IPS DF 6.9 (cell line): ENCODE measurements at regions not wholly inside any gene's neighbourhood (a gene's known extent, or its start where the extent isn't known, plus 50 kb on each side); places are given as distances from the start of the nearest gene placed in this dataset.

Experiments
- DNase-seq: peaks from one replicate; pipeline ENCODE4 v3.0.0-alpha.2; 2013; ENCODE audit warnings: low read depth, low spot score
- H3K27ac ChIP-seq: one replicate; pipeline ENCODE4 v1.5.1; 2013; ENCODE audit warnings: low read length, control low read depth
- H3K27me3 ChIP-seq: 2 replicates; pipeline ENCODE4 v1.6.1; 2013; ENCODE audit warnings: mild to moderate bottlenecking, low read length; ENCODE audit not compliant: control insufficient read depth, insufficient read depth
- H3K36me3 ChIP-seq: 2 replicates; pipeline ENCODE4 v1.6.1; 2013; ENCODE audit warnings: low read length; ENCODE audit not compliant: control insufficient read depth, insufficient read depth
- H3K4me1 ChIP-seq: 2 replicates; pipeline ENCODE4 v1.6.1; 2013; ENCODE audit warnings: low read length; ENCODE audit not compliant: control insufficient read depth, insufficient read depth
- H3K4me3 ChIP-seq: 2 replicates; pipeline ENCODE4 v1.5.1; 2013; ENCODE audit warnings: mild to moderate bottlenecking, low read length
- H3K9me3 ChIP-seq: 2 replicates; pipeline ENCODE4 v1.6.1; 2013; ENCODE audit warnings: low read length, inconsistent platforms; ENCODE audit not compliant: control insufficient read depth, insufficient read depth
- WGBS: extraction: QIAGEN DNeasy Blood & Tissue Kit; methylation state at CpG from one replicate; pipeline ENCODE4 v1.1.7; 2013; ENCODE audit warnings: mixed read lengths, missing lambda C conversion rate; ENCODE audit not compliant: insufficient read length, insufficient coverage; 5-methylcytosine and 5-hydroxymethylcytosine counted together

DNA sequence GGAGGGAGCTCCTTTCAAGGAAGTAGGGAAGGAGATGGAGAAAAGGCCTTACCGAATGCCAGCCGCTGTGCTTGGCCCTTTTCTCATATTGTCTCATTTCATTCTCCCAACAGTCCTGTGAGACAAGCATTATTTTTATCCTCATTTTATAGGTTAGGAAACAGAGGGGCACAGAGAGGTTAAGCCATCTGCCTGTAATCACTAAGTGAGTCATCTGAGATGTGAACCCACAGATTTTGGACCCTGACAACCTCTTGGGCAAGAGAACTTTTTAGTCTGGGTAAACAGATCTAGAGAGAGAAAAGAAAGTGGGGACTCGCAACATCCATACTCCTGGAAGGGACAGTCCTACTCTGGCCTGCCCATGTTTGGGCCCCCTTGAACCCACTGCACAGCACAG lies 91.7 kb upstream of the LCLAT1 start:
- no CpG with 5 or more reads among the region's 3 CpGs for WGBS
- Histone ChIP-seq H3K9me3 (no peaks in the 10 kb centered on the region), H3K4me3 (no peak overlapping the region), H3K27me3 (no peaks in the 10 kb centered on the region), H3K4me1 (no peaks in the 10 kb centered on the region), H3K36me3 (no peaks in the 10 kb centered on the region), H3K27ac (no peak overlapping the region)
- DNase-seq, result no peak

DNA sequence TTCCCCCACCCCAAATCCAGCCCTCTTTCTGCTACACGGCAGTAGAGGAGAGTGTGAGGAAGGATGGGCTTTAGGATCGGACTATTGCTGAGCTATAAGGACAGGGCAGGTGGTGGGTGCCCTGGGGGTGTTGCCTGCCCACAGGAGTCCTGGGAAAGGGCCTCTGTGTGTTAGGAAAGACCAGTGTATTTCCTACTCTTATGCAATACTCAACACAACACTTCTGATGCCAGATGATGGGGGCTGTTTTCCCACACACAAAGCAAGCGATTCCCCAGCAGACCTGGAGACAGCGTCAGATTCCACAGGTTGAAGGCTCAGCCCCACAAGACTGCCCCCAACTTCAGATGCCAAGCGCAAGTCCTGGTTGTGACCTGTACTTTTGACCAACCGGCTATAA lies 91.0 kb upstream of the LCLAT1 start:
- Histone ChIP-seq H3K4me1 (no peaks in the 10 kb centered on the region), H3K27ac (no peak overlapping the region), H3K27me3 (no peaks in the 10 kb centered on the region), H3K9me3 (no peaks in the 10 kb centered on the region), H3K36me3 (no peaks in the 10 kb centered on the region), H3K4me3 (no peak overlapping the region)
- no peak for DNase-seq
- WGBS, result no CpG with 5 or more reads among the region's 6 CpGs

DNA sequence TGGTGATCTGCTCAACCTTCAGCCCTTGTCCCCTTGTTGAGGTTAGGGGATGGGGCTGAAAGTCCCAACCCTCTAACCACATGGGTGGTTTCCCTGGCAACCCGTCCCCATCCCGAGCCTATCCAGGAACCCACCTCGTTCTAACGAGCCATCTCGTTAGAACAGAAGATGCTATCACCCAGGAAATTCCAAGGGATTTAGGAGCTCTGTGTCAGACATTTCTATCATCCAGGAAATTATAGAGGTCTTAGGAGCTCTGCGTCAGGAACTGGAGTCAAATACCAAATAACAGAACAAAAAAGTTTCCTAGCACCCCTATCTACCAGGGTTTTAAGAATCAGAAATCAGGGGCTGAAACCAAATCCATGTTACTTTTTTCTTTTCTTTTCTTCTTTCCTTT lies 90.3 kb upstream of the LCLAT1 start:
- no peak for DNase-seq
- Histone ChIP-seq H3K4me3 (no peak overlapping the region), H3K36me3 (no peaks in the 10 kb centered on the region), H3K27ac (no peak overlapping the region), H3K9me3 (no peaks in the 10 kb centered on the region), H3K27me3 (no peaks in the 10 kb centered on the region), H3K4me1 (no peaks in the 10 kb centered on the region)
- whole genome bisulfite sequencing, result no CpG with 5 or more reads among the region's 6 CpGs

- Histone ChIP-seq H3K9me3 (no peaks in the 10 kb centered on the region), H3K4me3 (no peak overlapping the region), H3K4me1 (no peaks in the 10 kb centered on the region), H3K36me3 (no peaks in the 10 kb centered on the region), H3K27ac (no peak overlapping the region), H3K27me3 (no peaks in the 10 kb centered on the region)
- no peak for DNase-seq
- WGBS, result no CpG with 5 or more reads among the region's 5 CpGs
Measured at GRCh38 chr2:30358351-30358750, 88.7 kb upstream of the LCLAT1 start.

GRCh38 chr2:30358842-30359241 lies 88.2 kb upstream of the LCLAT1 start:
- Histone ChIP-seq H3K27me3 (no peaks in the 10 kb centered on the region), H3K36me3 (no peaks in the 10 kb centered on the region), H3K9me3 (no peaks in the 10 kb centered on the region), H3K4me3 (no peak overlapping the region), H3K27ac (no peak overlapping the region), H3K4me1 (no peaks in the 10 kb centered on the region)
- no CpG with 5 or more reads among the region's 6 CpGs for WGBS
- DNase-seq, result no peak

- WGBS, result no CpG with 5 or more reads among the region's 7 CpGs
- DNase-seq, result no peak
- H3K4me3 ChIP-seq, result no peak overlapping the region
Measured at GRCh38 chr2:30359644-30360167, 87.3 kb upstream of the LCLAT1 start.

DNA sequence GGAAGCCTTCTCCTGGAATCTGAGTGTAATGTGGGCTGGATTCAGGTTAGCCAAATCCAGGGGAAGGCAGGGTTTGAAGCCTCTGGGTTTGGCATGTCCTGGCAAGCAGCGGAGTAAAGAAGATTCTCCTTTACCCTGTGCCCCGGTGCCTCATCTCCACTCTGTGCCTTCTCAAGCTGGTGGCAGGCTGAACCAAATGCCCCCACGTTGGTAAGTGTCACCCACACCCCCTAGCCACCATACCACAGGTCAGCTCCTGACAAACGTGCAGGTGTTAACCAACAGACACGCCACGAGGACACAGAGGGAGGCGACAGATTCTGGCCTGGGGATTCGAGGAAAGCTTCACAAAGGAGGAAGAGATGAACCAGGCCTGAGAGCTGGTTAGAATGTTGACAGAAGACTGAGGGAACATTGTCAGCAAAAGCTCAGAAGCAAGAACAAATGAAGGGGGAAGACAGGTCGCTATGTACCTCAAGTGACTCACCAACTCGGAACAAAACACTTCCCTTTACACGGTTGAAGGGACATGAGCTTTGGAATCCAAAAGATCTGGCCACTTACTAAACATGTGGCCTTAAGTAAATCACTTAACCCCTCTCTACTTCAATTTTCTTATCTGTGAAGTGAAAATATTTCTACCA lies 85.2 kb upstream of the LCLAT1 start:
- H3K4me1 ChIP-seq, result no peaks in the 10 kb centered on the region
- H3K36me3 ChIP-seq, result no peaks in the 10 kb centered on the region
- no peaks in the 10 kb centered on the region for H3K27me3 ChIP-seq
- WGBS, result no CpG with 5 or more reads among the region's 11 CpGs
- H3K4me3 ChIP-seq, result no peak overlapping the region
- H3K9me3 ChIP-seq, result no peaks in the 10 kb centered on the region
- no peak for DNase-seq
- no peak overlapping the region for H3K27ac ChIP-seq

More at GRCh38 chr2:30359644-30360167, 87.3 kb upstream of the LCLAT1 start:
- Histone ChIP-seq H3K9me3 (no peaks in the 10 kb centered on the region), H3K36me3 (no peaks in the 10 kb centered on the region), H3K4me1 (no peaks in the 10 kb centered on the region), H3K27me3 (no peaks in the 10 kb centered on the region), H3K27ac (no peak overlapping the region)

DNA sequence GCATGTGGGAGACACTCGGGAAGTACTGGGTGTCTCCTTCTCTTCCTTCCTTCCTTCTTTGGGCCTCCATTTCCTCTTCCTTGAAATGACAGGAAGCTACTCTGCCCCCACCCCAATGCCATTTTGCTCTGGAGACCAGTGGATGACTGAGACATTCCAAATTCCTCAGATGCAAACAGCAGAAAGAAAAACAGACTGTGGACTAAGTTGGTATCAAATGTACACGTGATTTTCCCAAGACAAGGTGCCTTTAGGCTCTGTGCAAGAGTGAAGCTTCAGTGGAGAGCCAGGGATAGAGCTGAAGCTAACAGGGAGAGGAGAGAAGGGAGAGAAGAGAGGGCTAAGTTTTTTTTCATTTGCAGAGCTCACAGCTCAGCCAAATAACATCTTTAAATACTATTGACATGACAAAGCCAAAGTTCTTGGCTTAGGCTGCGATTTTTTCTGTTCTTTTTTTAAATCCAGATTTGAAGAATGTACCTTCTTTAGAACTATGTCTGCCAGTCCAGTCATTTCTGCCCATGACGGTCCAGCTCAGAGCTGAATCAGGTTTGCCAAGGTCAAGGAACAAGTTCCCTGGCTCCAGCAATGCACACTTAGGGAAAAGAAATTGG lies 84.5 kb upstream of the LCLAT1 start:
- Histone ChIP-seq H3K4me3 (no peak overlapping the region), H3K27me3 (no peaks in the 10 kb centered on the region), H3K27ac (no peak overlapping the region), H3K9me3 (no peaks in the 10 kb centered on the region), H3K36me3 (no peaks in the 10 kb centered on the region), H3K4me1 (no peaks in the 10 kb centered on the region)
- no CpG with 5 or more reads among the region's 4 CpGs for WGBS
- no peak for DNase-seq

DNA sequence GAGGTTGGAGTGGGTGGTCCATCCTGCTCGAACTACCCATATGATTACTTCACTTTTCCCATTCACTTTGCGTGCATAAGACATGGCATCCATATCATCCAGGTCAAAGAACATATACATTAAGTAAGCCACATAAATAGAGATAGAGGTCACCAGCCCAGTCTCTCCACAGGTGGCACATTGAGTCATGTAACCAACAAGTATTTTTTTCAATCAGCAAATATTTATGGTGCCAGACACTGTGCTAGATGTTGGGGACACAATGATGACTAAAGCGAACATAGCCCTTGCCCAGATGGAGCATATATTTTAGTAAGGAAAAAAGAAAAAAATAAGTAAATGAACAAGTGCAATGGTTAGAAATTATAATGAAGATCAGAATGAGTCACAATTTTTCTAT lies 83.6 kb upstream of the LCLAT1 start:
- Histone ChIP-seq H3K27me3 (no peaks in the 10 kb centered on the region), H3K36me3 (no peaks in the 10 kb centered on the region), H3K9me3 (no peaks in the 10 kb centered on the region), H3K4me1 (no peaks in the 10 kb centered on the region), H3K4me3 (no peak overlapping the region), H3K27ac (no peak overlapping the region)
- WGBS, result no CpG with 5 or more reads among the region's 3 CpGs
- DNase-seq, result no peak

- no peak overlapping the region for H3K27ac ChIP-seq
- no peak for DNase-seq
- no peaks in the 10 kb centered on the region for H3K27me3 ChIP-seq
- H3K4me1 ChIP-seq, result no peaks in the 10 kb centered on the region
- H3K36me3 ChIP-seq, result no peaks in the 10 kb centered on the region
- WGBS, result no CpG with 5 or more reads among the region's 10 CpGs
- H3K9me3 ChIP-seq, result no peaks in the 10 kb centered on the region
- no peak overlapping the region for H3K4me3 ChIP-seq
Measured at GRCh38 chr2:30365201-30365600, 81.8 kb upstream of the LCLAT1 start.

DNA sequence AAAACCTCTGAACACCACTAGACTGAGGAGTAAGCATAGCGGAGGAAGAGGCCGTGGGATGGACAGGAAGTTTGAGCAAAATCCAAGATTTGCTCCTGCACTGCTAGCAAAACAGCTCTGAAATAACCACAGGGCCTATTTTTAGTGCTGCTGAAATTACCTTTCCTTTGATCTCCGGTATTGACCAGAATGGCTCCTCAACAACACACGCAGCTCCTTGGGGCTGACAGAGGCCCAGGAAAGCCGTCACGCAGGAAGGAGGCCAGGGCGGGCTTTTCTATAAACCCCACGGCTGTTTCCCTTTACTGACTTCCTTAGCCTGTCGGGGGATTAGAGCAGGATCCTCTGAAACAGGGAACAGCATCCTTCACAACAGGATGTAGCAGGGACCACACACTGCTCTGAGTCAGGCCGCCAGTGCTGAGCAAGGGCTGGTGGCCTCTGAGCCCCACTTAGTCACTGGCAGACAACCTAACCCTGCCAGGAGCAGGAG lies 80.8 kb upstream of the LCLAT1 start:
- no peaks in the 10 kb centered on the region for H3K36me3 ChIP-seq

More for the DNA sequence above, 80.8 kb upstream of the LCLAT1 start:
- Histone ChIP-seq H3K4me3 (no peak overlapping the region), H3K9me3 (no peaks in the 10 kb centered on the region), H3K27me3 (no peaks in the 10 kb centered on the region), H3K27ac (no peak overlapping the region), H3K4me1 (no peaks in the 10 kb centered on the region)
- no peak for DNase-seq
- no CpG with 5 or more reads among the region's 10 CpGs for WGBS
